K562 (cell line): ENCODE measurements at regions not wholly inside any gene's neighbourhood (a gene's known extent, or its start where the extent isn't known, plus 50 kb on each side); places are given as distances from the start of the nearest gene placed in this dataset.

Experiments
- ATAC-seq: fragments of 200-7000 bp; cut with Tn5 transposase; 3 replicates; pipeline ENCODE4 v1.9.1; 2020; ENCODE audit warnings: moderate library complexity
- BruUV-seq: library from RNA; stranded (reverse); fragments of 400-500 nt; replicated peaks from 2 replicates; lab custom pipeline; 2021; lab: Mats Ljungman, UMichigan
- CTCF ChIA-PET: fragments of 300-600 bp; formaldehyde crosslinking; extraction: SDS; loops from one replicate; lab custom pipeline; 2021; ENCODE audit warnings: low intra/inter-chr PET ratio; lab: Yijun Ruan, JAX
- POLR2A ChIA-PET: fragments of 300-600, 350-650 bp; sonication (Branson Sonifier 250); formaldehyde crosslinking; extraction: SDS; loops from one replicate; lab custom pipeline; 2021; ENCODE audit warnings: antibody characterized with exemption, inconsistent platforms; lab: Yijun Ruan, JAX
- DNase-seq, 4 experiments: peaks; one replicate each; pipeline versions ENCODE4 v3.0.0 to v3.0.0-alpha.2; 2011 to 2018; ENCODE audit warnings: low spot score in 3 of 4, mixed read lengths in 3 of 4; ENCODE audit errors: extremely low read depth in 1 of 4
- FAIRE-seq: peaks from 2 replicates; lab custom pipeline; 2011; peaks lifted over from hg19 to GRCh38; lab: Jason Lieb, UNC
- H2AFZ ChIP-seq: 2 replicates; pipeline ENCODE4 v1.6.0; 2011; ENCODE audit warnings: low read depth, low read length, control low read depth, inconsistent platforms
- H3K27ac ChIP-seq: fragments of 200-600 bp; 3 replicates; pipeline ENCODE4 v1.8.0; 2011; ENCODE audit warnings: low read depth, mild to moderate bottlenecking, control low read depth, inconsistent platforms, low read length, moderate library complexity, mixed read lengths; ENCODE audit errors: extremely low read depth
- H3K27me3 ChIP-seq, 2 experiments: fragments of 300-600 bp in 1 of 2; 2 replicates in 1 of 2; 3 replicates in 1 of 2; pipeline versions ENCODE4 v1.6.0 to v1.8.0; 2011; ENCODE audit warnings: inconsistent platforms in 2 of 2, low read length in 2 of 2, mild to moderate bottlenecking in 1 of 2, mixed read lengths in 1 of 2, moderate library complexity in 1 of 2; ENCODE audit not compliant: control insufficient read depth in 2 of 2, insufficient read depth in 2 of 2
- H3K36me3 ChIP-seq: fragments of 300-600 bp; 3 replicates; pipeline ENCODE4 v1.8.0; 2011; ENCODE audit warnings: mild to moderate bottlenecking, low read length, inconsistent platforms; ENCODE audit not compliant: control insufficient read depth, insufficient read depth
- H3K4me1 ChIP-seq, 2 experiments: fragments of 200-600 bp in 1 of 2; replicated peaks in 1 of 2; 2 replicates in 1 of 2; 3 replicates in 1 of 2; pipeline versions ENCODE4 v1.5.1 to v1.8.0; 2011; ENCODE audit warnings: inconsistent platforms in 2 of 2, low read length in 2 of 2, mild to moderate bottlenecking in 1 of 2, mixed read lengths in 1 of 2, moderate library complexity in 1 of 2; ENCODE audit not compliant: control insufficient read depth in 2 of 2, insufficient read depth in 2 of 2
- H3K4me2 ChIP-seq: 2 replicates; pipeline ENCODE4 v1.6.1; 2011; ENCODE audit warnings: low read length, control low read depth, inconsistent platforms, mixed read lengths; ENCODE audit not compliant: insufficient read depth
- H3K4me3 ChIP-seq: fragments of 200-600 bp; sonication (generic), shearing (Covaris generic); 2 replicates; pipeline ENCODE4 v1.5.1; 2016; ENCODE audit warnings: control low read depth, inconsistent platforms
- H3K79me2 ChIP-seq: fragments of 200-600 bp; 3 replicates; pipeline ENCODE4 v1.8.0; 2011; ENCODE audit warnings: low read length, inconsistent platforms; ENCODE audit not compliant: control insufficient read depth, insufficient read depth
- H3K9ac ChIP-seq, 2 experiments: 2 replicates each; pipeline versions ENCODE4 v1.6.0 to v1.6.1; 2011; ENCODE audit warnings: low read depth in 2 of 2, low read length in 2 of 2, control low read depth in 1 of 2, inconsistent platforms in 1 of 2, mild to moderate bottlenecking in 1 of 2, mixed read lengths in 1 of 2; ENCODE audit not compliant: insufficient read depth in 1 of 2
- H3K9me1 ChIP-seq: one replicate; pipeline ENCODE4 v1.6.0; 2011; ENCODE audit warnings: inconsistent platforms, mild to moderate bottlenecking, low read length, moderate library complexity; ENCODE audit not compliant: control insufficient read depth, insufficient read depth
- H3K9me3 ChIP-seq: replicated peaks from 2 replicates; pipeline ENCODE4 v1.5.1; 2011; ENCODE audit warnings: low read depth, low read length, inconsistent platforms; ENCODE audit not compliant: control insufficient read depth, insufficient read depth
- H4K20me1 ChIP-seq: replicated peaks from 2 replicates; pipeline ENCODE4 v1.6.1; 2011; ENCODE audit warnings: low read length, inconsistent platforms, mixed read lengths; ENCODE audit not compliant: control insufficient read depth, insufficient read depth
- C11orf30 ChIP-seq: fragments of 450-650 bp; IDR thresholded peaks from 2 replicates; pipeline ENCODE4 v1.6.1; 2016; ENCODE audit warnings: low read depth, mild to moderate bottlenecking
- CEBPG ChIP-seq, 3 experiments: fragments of 200-800 bp in 1 of 3; sonication (Bioruptor generic) in 1 of 3; sonication (generic) in 1 of 3; formaldehyde crosslinking in 1 of 3; IDR thresholded peaks in 2 of 3; conservative IDR thresholded peaks in 1 of 3; 2 replicates each; pipeline versions ENCODE4 v1.6.1 to v1.8.0; 2016 to 2022; ENCODE audit warnings: missing compliant biosample characterization in 2 of 3, missing genetic modification characterization in 2 of 3, mild to moderate bottlenecking in 1 of 3, missing genetic modification reagents in 1 of 3
- ETS2 ChIP-seq: IDR thresholded peaks from 2 replicates; pipeline ENCODE4 v1.6.1; 2016; ENCODE audit warnings: borderline replicate concordance, missing genetic modification characterization, mild to moderate bottlenecking, moderate library complexity, missing compliant biosample characterization; ENCODE audit not compliant: poor library complexity, severe bottlenecking
- HMG20A ChIP-seq: fragments of 450-650 bp; formaldehyde crosslinking; conservative IDR thresholded peaks from 2 replicates; pipeline ENCODE4 v1.4.0; 2020; ENCODE audit warnings: mild to moderate bottlenecking, mixed read lengths
- HMG20B ChIP-seq: fragments of 250-450 bp; sonication (Bioruptor Pico); IDR thresholded peaks from 2 replicates; pipeline ENCODE4 v1.5.0; 2021; ENCODE audit warnings: mild to moderate bottlenecking
- HNRNPUL1 ChIP-seq: fragments of 200-400 bp; formaldehyde crosslinking; IDR thresholded peaks from 2 replicates; pipeline ENCODE4 v1.6.1; 2017; ENCODE audit warnings: low read length
- LCOR ChIP-seq: sonication (generic); formaldehyde crosslinking; IDR thresholded peaks from 2 replicates; pipeline ENCODE4 v1.8.0; 2022; ENCODE audit warnings: mild to moderate bottlenecking, missing genetic modification reagents
- NONO ChIP-seq, 2 experiments: fragments of 200-400 bp in 1 of 2; fragments of 450-650 bp in 1 of 2; formaldehyde crosslinking in 1 of 2; IDR thresholded peaks; 2 replicates each; pipeline ENCODE4 v1.6.1; 2017; ENCODE audit warnings: low read depth in 2 of 2, mild to moderate bottlenecking in 2 of 2, moderate library complexity in 2 of 2, low read length in 1 of 2
- PCBP2 ChIP-seq: fragments of 200-400 bp; formaldehyde crosslinking; IDR thresholded peaks from 2 replicates; pipeline ENCODE4 v1.6.1; 2018; ENCODE audit warnings: low read length, low read depth, mild to moderate bottlenecking, moderate library complexity; ENCODE audit not compliant: poor library complexity, severe bottlenecking
- ZKSCAN8 ChIP-seq: fragments of 200-800 bp; sonication (Bioruptor generic); IDR thresholded peaks from 2 replicates; pipeline ENCODE4 v1.6.1; 2016; ENCODE audit warnings: missing genetic modification characterization, missing compliant biosample characterization
- ZNF124 ChIP-seq: sonication (generic); formaldehyde crosslinking; IDR thresholded peaks from 2 replicates; pipeline ENCODE4 v1.8.1; 2022; ENCODE audit warnings: missing genetic modification reagents
- ZNF134 ChIP-seq: fragments of 250-450 bp; sonication (Bioruptor Pico); conservative IDR thresholded peaks from 2 replicates; pipeline ENCODE4 v1.4.0; 2020
- ZNF316 ChIP-seq: fragments of 450-650 bp; IDR thresholded peaks from 2 replicates; pipeline ENCODE4 v1.6.1; 2016
- ZNF668 ChIP-seq: fragments of 250-450 bp; sonication (Bioruptor Pico); IDR thresholded peaks from 2 replicates; pipeline ENCODE4 v1.8.0; 2022; ENCODE audit warnings: mild to moderate bottlenecking, inconsistent platforms
- in situ Hi-C: fragments of 300-500 bp; cut with MboI; formaldehyde crosslinking; loops from 4 replicates; pipeline ENCODE4 v1.15.0; 2018; ENCODE audit warnings: inconsistent platforms, mixed read lengths
- intact Hi-C: fragments of 100-400 bp; cut with micrococcal nuclease; formaldehyde crosslinking; loops from 2 replicates; pipeline ENCODE4 v1.14.2; 2022
- TF ChIP-seq, protein P1 (sequence below): fragments of 450-650 bp; IDR thresholded peaks from 2 replicates; pipeline ENCODE4 v1.6.1; 2018; ENCODE audit not compliant: partially characterized antibody
- TF ChIP-seq, protein P2 (sequence below): fragments of 450-650 bp; IDR thresholded peaks from 2 replicates; pipeline ENCODE4 v1.6.1; 2016

DNA sequence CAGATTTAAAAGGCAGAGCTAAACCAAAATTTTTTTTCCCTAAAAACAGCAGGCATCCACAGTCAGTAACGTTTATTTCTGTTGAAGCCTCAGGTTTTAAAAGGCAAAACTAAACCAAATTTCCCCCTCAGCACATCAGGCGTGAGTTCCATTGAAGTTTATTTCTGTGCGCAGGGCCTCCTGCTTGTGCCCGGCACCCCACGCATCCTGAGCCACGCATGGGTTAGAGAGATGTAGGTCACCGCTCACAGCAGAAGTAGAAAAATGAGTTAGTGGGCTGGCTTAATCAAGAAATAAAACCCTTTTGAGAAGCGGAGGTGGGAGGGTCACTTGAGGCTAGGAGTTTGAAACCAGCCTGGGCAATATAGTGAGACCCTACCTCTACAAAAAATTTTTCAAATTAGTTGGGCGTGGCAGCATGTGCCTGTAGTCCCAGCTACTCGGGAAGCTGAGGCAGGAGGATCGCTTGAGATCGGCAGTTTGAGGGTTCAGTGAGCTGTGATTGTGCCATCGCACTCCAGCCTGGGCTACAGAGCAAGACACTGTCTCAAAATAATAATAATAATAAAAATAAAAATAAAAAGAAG lies 75.6 kb upstream of the SPIN1 start (continued):
- TF ChIP-seq, protein P1, sequence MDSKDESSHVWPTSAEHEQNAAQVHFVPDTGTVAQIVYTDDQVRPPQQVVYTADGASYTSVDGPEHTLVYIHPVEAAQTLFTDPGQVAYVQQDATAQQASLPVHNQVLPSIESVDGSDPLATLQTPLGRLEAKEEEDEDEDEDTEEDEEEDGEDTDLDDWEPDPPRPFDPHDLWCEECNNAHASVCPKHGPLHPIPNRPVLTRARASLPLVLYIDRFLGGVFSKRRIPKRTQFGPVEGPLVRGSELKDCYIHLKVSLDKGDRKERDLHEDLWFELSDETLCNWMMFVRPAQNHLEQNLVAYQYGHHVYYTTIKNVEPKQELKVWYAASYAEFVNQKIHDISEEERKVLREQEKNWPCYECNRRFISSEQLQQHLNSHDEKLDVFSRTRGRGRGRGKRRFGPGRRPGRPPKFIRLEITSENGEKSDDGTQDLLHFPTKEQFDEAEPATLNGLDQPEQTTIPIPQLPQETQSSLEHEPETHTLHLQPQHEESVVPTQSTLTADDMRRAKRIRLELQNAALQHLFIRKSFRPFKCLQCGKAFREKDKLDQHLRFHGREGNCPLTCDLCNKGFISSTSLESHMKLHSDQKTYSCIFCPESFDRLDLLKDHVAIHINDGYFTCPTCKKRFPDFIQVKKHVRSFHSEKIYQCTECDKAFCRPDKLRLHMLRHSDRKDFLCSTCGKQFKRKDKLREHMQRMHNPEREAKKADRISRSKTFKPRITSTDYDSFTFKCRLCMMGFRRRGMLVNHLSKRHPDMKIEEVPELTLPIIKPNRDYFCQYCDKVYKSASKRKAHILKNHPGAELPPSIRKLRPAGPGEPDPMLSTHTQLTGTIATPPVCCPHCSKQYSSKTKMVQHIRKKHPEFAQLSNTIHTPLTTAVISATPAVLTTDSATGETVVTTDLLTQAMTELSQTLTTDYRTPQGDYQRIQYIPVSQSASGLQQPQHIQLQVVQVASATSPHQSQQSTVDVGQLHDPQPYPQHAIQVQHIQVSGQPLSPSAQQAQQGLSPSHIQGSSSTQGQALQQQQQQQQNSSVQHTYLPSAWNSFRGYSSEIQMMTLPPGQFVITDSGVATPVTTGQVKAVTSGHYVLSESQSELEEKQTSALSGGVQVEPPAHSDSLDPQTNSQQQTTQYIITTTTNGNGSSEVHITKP: no peak
- TF ChIP-seq ZNF316 (no peak), ETS2 (tag) (no peak), ZNF134 (no peak), ZKSCAN8 (CRISPR knock-in tag) (no peak)

DNA sequence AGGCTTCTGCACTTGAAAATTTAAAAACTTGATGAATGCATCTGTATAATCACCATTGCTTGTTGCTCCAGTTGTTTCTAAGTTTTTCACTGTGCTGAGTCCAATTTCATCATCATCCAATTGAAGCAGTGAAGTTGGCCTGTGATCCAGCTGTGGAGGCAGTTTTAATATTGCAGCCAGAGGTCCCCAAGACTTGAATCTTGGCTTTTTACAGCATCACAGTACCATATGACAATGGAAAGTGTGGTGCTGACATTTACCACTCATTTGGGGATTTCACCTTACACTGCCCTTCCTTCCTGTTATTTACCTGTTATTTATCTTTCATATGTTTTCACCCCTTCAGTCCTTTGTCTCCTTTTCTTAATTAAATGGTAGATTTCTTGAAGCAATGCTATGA lies 76.2 kb upstream of the SPIN1 start:
- Histone ChIP-seq H3K4me1 (no peaks in the 10 kb centered on the region; a peak in 1 of 5 replicates), H2AFZ (no peak overlapping the region), H4K20me1 (no peaks in the 10 kb centered on the region), H3K36me3 (no peaks in the 10 kb centered on the region), H3K4me3 (no peak overlapping the region), H3K9me3 (no peaks in the 10 kb centered on the region), H3K27ac (no peak overlapping the region), H3K79me2 (no peaks in the 10 kb centered on the region), H3K9ac (no peak overlapping the region), H3K27me3 (peaks cover 0 to 4% of the 10 kb centered on the region in 2 experiments; a peak in 1 of 5 replicates), H3K4me2 (no peak overlapping the region), H3K9me1 (no peaks in the 10 kb centered on the region)
- intact Hi-C loops (loop anchor here (5.0 kb wide), 1 partner anchor 265 kb away; no protein-coding TSS in a partner anchor), in situ Hi-C loops (loop anchor here (25.0 kb wide), 1 partner anchor 625 kb away; no protein-coding TSS in a partner anchor)
- ATAC-seq (no peak), DNase-seq (no peak), FAIRE-seq (no peak)
- CTCF ChIA-PET: no interaction called here
- POLR2A ChIA-PET: no interaction called here
- BruUV-seq: no TSS peak
- TF ChIP-seq HMG20B (CRISPR knock-in tag) (no peak), NONO (IDR thresholded peaks at IDR 0.05; ENCODE audit: low read depth in 2 of 2, low read length in 1 of 2) (no peak), C11orf30 (no peak), ZNF668 (CRISPR knock-in tag) (no peak), HNRNPUL1 (no peak), HMG20A (CRISPR knock-in tag) (no peak), PCBP2 (no peak), LCOR (CRISPR knock-in tag) (no peak), CEBPG (CRISPR knock-in tag; IDR thresholded peaks at IDR 0.05) (no peak), CEBPG (tag; conservative IDR thresholded peaks at IDR 0.05 in 1 of 2, IDR thresholded peaks at IDR 0.05 in 1 of 2) (no peak), ZNF124 (CRISPR knock-in tag) (no peak)
- TF ChIP-seq, protein P2, sequence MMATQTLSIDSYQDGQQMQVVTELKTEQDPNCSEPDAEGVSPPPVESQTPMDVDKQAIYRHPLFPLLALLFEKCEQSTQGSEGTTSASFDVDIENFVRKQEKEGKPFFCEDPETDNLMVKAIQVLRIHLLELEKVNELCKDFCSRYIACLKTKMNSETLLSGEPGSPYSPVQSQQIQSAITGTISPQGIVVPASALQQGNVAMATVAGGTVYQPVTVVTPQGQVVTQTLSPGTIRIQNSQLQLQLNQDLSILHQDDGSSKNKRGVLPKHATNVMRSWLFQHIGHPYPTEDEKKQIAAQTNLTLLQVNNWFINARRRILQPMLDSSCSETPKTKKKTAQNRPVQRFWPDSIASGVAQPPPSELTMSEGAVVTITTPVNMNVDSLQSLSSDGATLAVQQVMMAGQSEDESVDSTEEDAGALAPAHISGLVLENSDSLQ: no peak
